ENCODE measurements at regions not wholly inside any gene's neighbourhood (a gene's known extent, or its start where the extent isn't known, plus 50 kb on each side); places are given as distances from the start of the nearest gene placed in this dataset.

GRCh38 chr13:73971481-73971880, 162.7 kb downstream of the KLF12 start:
- Histone ChIP-seq H3K36me3 (ENCODE audit: control insufficient read depth in 2 of 2, extremely low read depth in 1 of 2, insufficient read depth in 1 of 2, low read length in 1 of 2) (no peaks in the 10 kb centered on the region), H3K4me1 (ENCODE audit: control insufficient read depth in 1 of 2, extremely low read depth in 1 of 2, insufficient read depth in 2 of 2, low read length in 2 of 2) (peaks cover 0 to 7% of the 10 kb centered on the region in 2 experiments), H3K27me3 (replicated peaks in 1 of 2; ENCODE audit: control insufficient read depth in 2 of 2, extremely low read depth in 1 of 2, insufficient read depth in 2 of 2, low read length in 1 of 2) (no peaks in the 10 kb centered on the region), H3K9me3 (no peaks in the 10 kb centered on the region), H3K27ac (ENCODE audit: low read length) (no peak overlapping the region), H3K4me3 (ENCODE audit: control insufficient read depth in 1 of 2, extremely low read depth in 1 of 2, low read length in 1 of 2) (no peak overlapping the region)
- ChIA-PET POLR2A (interaction anchor here in 1 of 2 donors (0.6 kb wide), 1 partner anchor 46 kb away, joined by 3 read pairs; no protein-coding TSS in a partner anchor), CTCF (no interaction called here)
- peaks cover 7 to 12% (median 8%) of the 10 kb centered on the region in 3 donors for H3K9me3 Mint-ChIP-seq
- H3K27ac Mint-ChIP-seq: no peak overlapping the region
- ATAC-seq (replicated peaks in 1 of 4): no peak
- H3K4me3 Mint-ChIP-seq: no peak overlapping the region
- peaks cover 30% of the 10 kb centered on the region for H3K36me3 Mint-ChIP-seq
- DNase-seq: no peak
- H3K4me1 Mint-ChIP-seq: peaks cover 67 to 85% (median 82%) of the 10 kb centered on the region in 3 donors
- WGBS (ENCODE audit: insufficient coverage): no CpG with 5 or more reads among the region's 2 CpGs
- H3K27me3 Mint-ChIP-seq: no peaks in the 10 kb centered on the region

- no peak overlapping the region for H3K4me3 Mint-ChIP-seq
- no peak for DNase-seq
- peaks cover 25% of the 10 kb centered on the region for H3K36me3 Mint-ChIP-seq
- H3K27ac Mint-ChIP-seq: no peak overlapping the region
- no peak for ATAC-seq (replicated peaks in 1 of 4)
- H3K9me3 Mint-ChIP-seq: peaks cover 7 to 9% (median 8%) of the 10 kb centered on the region in 3 donors
- no peaks in the 10 kb centered on the region for H3K27me3 ChIP-seq (replicated peaks in 1 of 2; ENCODE audit: control insufficient read depth in 2 of 2, extremely low read depth in 1 of 2, insufficient read depth in 2 of 2, low read length in 1 of 2)
- no peaks in the 10 kb centered on the region for H3K9me3 ChIP-seq
- ChIA-PET POLR2A (interaction anchor here in 1 of 2 donors (0.6 kb wide), 1 partner anchor 17 kb away, joined by 3 read pairs; no protein-coding TSS in a partner anchor), CTCF (interaction anchor here in 1 of 2 donors (0.5 kb wide), 2 partner anchors 215 to 316 kb away, joined by 3 to 4 read pairs; no protein-coding TSS in a partner anchor)
- H3K4me1 Mint-ChIP-seq: peaks cover 67 to 86% (median 83%) of the 10 kb centered on the region in 3 donors
- H3K36me3 ChIP-seq (ENCODE audit: control insufficient read depth in 2 of 2, extremely low read depth in 1 of 2, insufficient read depth in 1 of 2, low read length in 1 of 2): no peaks in the 10 kb centered on the region
- WGBS (ENCODE audit: insufficient coverage): 90% methylated on average over 4 of the region's 7 CpGs
- no peaks in the 10 kb centered on the region for H3K27me3 Mint-ChIP-seq
- peaks cover 0 to 7% of the 10 kb centered on the region in 2 experiments for H3K4me1 ChIP-seq (ENCODE audit: control insufficient read depth in 1 of 2, extremely low read depth in 1 of 2, insufficient read depth in 2 of 2, low read length in 2 of 2)
- no peak overlapping the region for H3K4me3 ChIP-seq (ENCODE audit: control insufficient read depth in 1 of 2, extremely low read depth in 1 of 2, low read length in 1 of 2)
- no peak overlapping the region for H3K27ac ChIP-seq (ENCODE audit: low read length)
These were observed 163.7 kb downstream of the KLF12 start for GRCh38 chr13:73970421-73971055.

GRCh38 chr13:73967397-73968165, 166.6 kb downstream of the KLF12 start:
- Histone ChIP-seq H3K27me3 (replicated peaks in 1 of 2; ENCODE audit: control insufficient read depth in 2 of 2, extremely low read depth in 1 of 2, insufficient read depth in 2 of 2, low read length in 1 of 2) (no peaks in the 10 kb centered on the region), H3K4me1 (ENCODE audit: control insufficient read depth in 1 of 2, extremely low read depth in 1 of 2, insufficient read depth in 2 of 2, low read length in 2 of 2) (peaks cover 0 to 6% of the 10 kb centered on the region in 2 experiments), H3K9me3 (no peaks in the 10 kb centered on the region), H3K27ac (ENCODE audit: low read length) (no peak overlapping the region), H3K36me3 (ENCODE audit: control insufficient read depth in 2 of 2, extremely low read depth in 1 of 2, insufficient read depth in 1 of 2, low read length in 1 of 2) (no peaks in the 10 kb centered on the region), H3K4me3 (ENCODE audit: control insufficient read depth in 1 of 2, extremely low read depth in 1 of 2, low read length in 1 of 2) (no peak overlapping the region)
- ChIA-PET POLR2A (interaction anchor here in 1 of 2 donors (0.6 kb wide), 1 partner anchor 586 kb away, joined by 3 read pairs; no protein-coding TSS in a partner anchor), CTCF (interaction anchor here in 1 of 2 donors (0.7 kb wide), 1 partner anchor 132 kb away, joined by 4 read pairs; no protein-coding TSS in a partner anchor)
- 67% methylated on average over 1 of the region's 5 CpGs for WGBS (ENCODE audit: insufficient coverage)
- DNase-seq (no peak), ATAC-seq (replicated peaks in 1 of 4) (no peak)
- Mint-ChIP-seq H3K4me3 (no peak overlapping the region), H3K36me3 (peaks cover 27% of the 10 kb centered on the region), H3K4me1 (peaks cover 56 to 79% (median 76%) of the 10 kb centered on the region in 3 donors), H3K27me3 (no peaks in the 10 kb centered on the region), H3K9me3 (no peaks in the 10 kb centered on the region), H3K27ac (no peak overlapping the region)

- Mint-ChIP-seq H3K27ac (peak overlapping the region in 1 of 2 donors; percentile 16), H3K27me3 (no peaks in the 10 kb centered on the region), H3K36me3 (peaks cover 37% of the 10 kb centered on the region), H3K4me3 (no peak overlapping the region), H3K9me3 (peaks cover 0 to 8% (median 8%) of the 10 kb centered on the region in 3 donors), H3K4me1 (peaks cover 65 to 79% (median 75%) of the 10 kb centered on the region in 3 donors)
- Histone ChIP-seq H3K27me3 (replicated peaks in 1 of 2; ENCODE audit: control insufficient read depth in 2 of 2, extremely low read depth in 1 of 2, insufficient read depth in 2 of 2, low read length in 1 of 2) (no peaks in the 10 kb centered on the region), H3K27ac (ENCODE audit: low read length) (no peak overlapping the region), H3K4me3 (ENCODE audit: control insufficient read depth in 1 of 2, extremely low read depth in 1 of 2, low read length in 1 of 2) (no peak overlapping the region), H3K9me3 (no peaks in the 10 kb centered on the region), H3K36me3 (ENCODE audit: control insufficient read depth in 2 of 2, extremely low read depth in 1 of 2, insufficient read depth in 1 of 2, low read length in 1 of 2) (peaks cover 0 to 3% of the 10 kb centered on the region in 2 donors), H3K4me1 (ENCODE audit: control insufficient read depth in 1 of 2, extremely low read depth in 1 of 2, insufficient read depth in 2 of 2, low read length in 2 of 2) (peaks cover 0 to 4% of the 10 kb centered on the region in 2 experiments)
- ATAC-seq (replicated peaks in 1 of 4): no peak
- no peak for DNase-seq
- CTCF ChIA-PET: interaction anchor here in 1 of 2 donors (0.6 to 0.9 kb wide), 2 partner anchors 122 to 320 kb away, joined by 3 to 4 read pairs; no protein-coding TSS in a partner anchor
- POLR2A ChIA-PET: interaction anchor here (0.7 to 0.9 kb wide), 2 partner anchors 9 to 265 kb away, joined by 3 to 4 read pairs; no protein-coding TSS in a partner anchor
These were observed 167.9 kb downstream of the KLF12 start for GRCh38 chr13:73966331-73966730.

GRCh38 chr13:73962284-73962683, 171.9 kb downstream of the KLF12 start:
- Mint-ChIP-seq H3K27ac (no peak overlapping the region), H3K4me1 (peaks cover 48 to 64% (median 63%) of the 10 kb centered on the region in 3 donors), H3K27me3 (no peaks in the 10 kb centered on the region), H3K4me3 (no peak overlapping the region), H3K36me3 (peaks cover 37% of the 10 kb centered on the region), H3K9me3 (peaks cover 0 to 11% (median 8%) of the 10 kb centered on the region in 3 donors)
- Histone ChIP-seq H3K4me1 (ENCODE audit: control insufficient read depth in 1 of 2, extremely low read depth in 1 of 2, insufficient read depth in 2 of 2, low read length in 2 of 2) (no peaks in the 10 kb centered on the region), H3K4me3 (ENCODE audit: control insufficient read depth in 1 of 2, extremely low read depth in 1 of 2, low read length in 1 of 2) (no peak overlapping the region), H3K9me3 (no peaks in the 10 kb centered on the region), H3K36me3 (ENCODE audit: control insufficient read depth in 2 of 2, extremely low read depth in 1 of 2, insufficient read depth in 1 of 2, low read length in 1 of 2) (peaks cover 0 to 4% of the 10 kb centered on the region in 2 donors), H3K27me3 (replicated peaks in 1 of 2; ENCODE audit: control insufficient read depth in 2 of 2, extremely low read depth in 1 of 2, insufficient read depth in 2 of 2, low read length in 1 of 2) (no peaks in the 10 kb centered on the region), H3K27ac (ENCODE audit: low read length) (no peak overlapping the region)
- no peak for ATAC-seq (replicated peaks in 1 of 4)
- no peak for DNase-seq
- ChIA-PET CTCF (no interaction called here), POLR2A (no interaction called here)
- no CpG with 5 or more reads among the region's 5 CpGs for WGBS (ENCODE audit: insufficient coverage)

- no peak overlapping the region for H3K27ac Mint-ChIP-seq
- 92% methylated on average over 2 of the region's 4 CpGs for WGBS (ENCODE audit: insufficient coverage)
These were observed 173.0 kb downstream of the KLF12 start for GRCh38 chr13:73961181-73961580.

More at GRCh38 chr13:73961181-73961580, 173.0 kb downstream of the KLF12 start:
- DNase-seq (no peak), ATAC-seq (replicated peaks in 1 of 4) (no peak)
- no peak overlapping the region for H3K4me3 Mint-ChIP-seq
- peaks cover 37% of the 10 kb centered on the region for H3K36me3 Mint-ChIP-seq
- H3K4me1 Mint-ChIP-seq: peaks cover 44 to 62% (median 62%) of the 10 kb centered on the region in 3 donors
- Histone ChIP-seq H3K27me3 (replicated peaks in 1 of 2; ENCODE audit: control insufficient read depth in 2 of 2, extremely low read depth in 1 of 2, insufficient read depth in 2 of 2, low read length in 1 of 2) (no peaks in the 10 kb centered on the region), H3K9me3 (no peaks in the 10 kb centered on the region), H3K27ac (ENCODE audit: low read length) (no peak overlapping the region), H3K4me3 (ENCODE audit: control insufficient read depth in 1 of 2, extremely low read depth in 1 of 2, low read length in 1 of 2) (no peak overlapping the region), H3K36me3 (ENCODE audit: control insufficient read depth in 2 of 2, extremely low read depth in 1 of 2, insufficient read depth in 1 of 2, low read length in 1 of 2) (peaks cover 0 to 4% of the 10 kb centered on the region in 2 donors), H3K4me1 (ENCODE audit: control insufficient read depth in 1 of 2, extremely low read depth in 1 of 2, insufficient read depth in 2 of 2, low read length in 2 of 2) (no peaks in the 10 kb centered on the region)
- POLR2A ChIA-PET: interaction anchor here in 1 of 2 donors (0.6 kb wide), 1 partner anchor 336 kb away, joined by 3 read pairs; no protein-coding TSS in a partner anchor
- no peaks in the 10 kb centered on the region for H3K27me3 Mint-ChIP-seq
- peaks cover 0 to 11% (median 8%) of the 10 kb centered on the region in 3 donors for H3K9me3 Mint-ChIP-seq
- CTCF ChIA-PET: interaction anchor here in 1 of 2 donors (0.6 kb wide), 1 partner anchor 94 kb away, joined by 3 read pairs; no protein-coding TSS in a partner anchor

All from T-cell (primary cell).